Loucy (cell line): ENCODE measurements at regions not wholly inside any gene's neighbourhood (a gene's known extent, or its start where the extent isn't known, plus 50 kb on each side); places are given as distances from the start of the nearest gene placed in this dataset.

ENCODE experiments used
- EZH2phosphoT487 ChIP-seq: fragments of 200-600 bp; IDR thresholded peaks from 2 replicates; pipeline ENCODE4 v1.6.1; 2018; ENCODE audit warnings: antibody characterized with exemption, mild to moderate bottlenecking, moderate library complexity, borderline replicate concordance
- TF ChIP-seq, protein P1 (sequence below): fragments of 200-600 bp; sonication (generic); conservative IDR thresholded peaks from 2 replicates; pipeline ENCODE4 v1.5.1; 2014; ENCODE audit warnings: mild to moderate bottlenecking, antibody characterized with exemption, low read length

DNA sequence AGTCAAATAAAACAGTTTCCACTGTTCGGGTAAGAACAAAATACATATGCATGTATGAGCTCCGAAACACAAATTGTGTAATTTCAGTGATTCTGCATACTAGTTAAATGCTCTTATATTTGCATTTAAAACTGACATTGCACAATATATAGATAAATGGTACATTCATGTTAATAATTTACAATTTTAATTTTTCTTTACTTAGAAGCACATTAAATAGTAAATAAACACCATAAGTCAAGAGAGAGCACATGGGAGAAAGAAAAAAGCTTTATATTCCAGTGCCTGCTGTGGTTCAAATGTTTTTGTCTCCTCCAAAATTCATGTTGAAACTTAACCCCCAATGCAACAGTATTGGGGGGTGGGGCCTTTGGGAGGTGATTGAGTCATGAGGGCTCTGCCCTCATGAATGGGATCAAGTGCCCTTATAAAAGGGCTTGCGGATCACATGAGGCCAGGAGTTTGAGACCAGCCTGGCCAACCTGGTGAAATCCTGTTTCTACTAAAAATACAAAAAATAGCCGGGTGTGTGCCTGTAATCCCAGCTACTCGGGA is 322.9 kb downstream of the BCOR start:
- TF ChIP-seq, protein P1, sequence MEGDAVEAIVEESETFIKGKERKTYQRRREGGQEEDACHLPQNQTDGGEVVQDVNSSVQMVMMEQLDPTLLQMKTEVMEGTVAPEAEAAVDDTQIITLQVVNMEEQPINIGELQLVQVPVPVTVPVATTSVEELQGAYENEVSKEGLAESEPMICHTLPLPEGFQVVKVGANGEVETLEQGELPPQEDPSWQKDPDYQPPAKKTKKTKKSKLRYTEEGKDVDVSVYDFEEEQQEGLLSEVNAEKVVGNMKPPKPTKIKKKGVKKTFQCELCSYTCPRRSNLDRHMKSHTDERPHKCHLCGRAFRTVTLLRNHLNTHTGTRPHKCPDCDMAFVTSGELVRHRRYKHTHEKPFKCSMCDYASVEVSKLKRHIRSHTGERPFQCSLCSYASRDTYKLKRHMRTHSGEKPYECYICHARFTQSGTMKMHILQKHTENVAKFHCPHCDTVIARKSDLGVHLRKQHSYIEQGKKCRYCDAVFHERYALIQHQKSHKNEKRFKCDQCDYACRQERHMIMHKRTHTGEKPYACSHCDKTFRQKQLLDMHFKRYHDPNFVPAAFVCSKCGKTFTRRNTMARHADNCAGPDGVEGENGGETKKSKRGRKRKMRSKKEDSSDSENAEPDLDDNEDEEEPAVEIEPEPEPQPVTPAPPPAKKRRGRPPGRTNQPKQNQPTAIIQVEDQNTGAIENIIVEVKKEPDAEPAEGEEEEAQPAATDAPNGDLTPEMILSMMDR, result no peak
- no peak for TF ChIP-seq EZH2phosphoT487
